HepG2 (cell line): ENCODE measurements at regions not wholly inside any gene's neighbourhood (a gene's known extent, or its start where the extent isn't known, plus 50 kb on each side); places are given as distances from the start of the nearest gene placed in this dataset.
"Not testable (repeated sequence)": the region's sequence is repeated elsewhere in the genome, so short reads cannot be mapped to it uniquely, and the experiment has no call there.

ENCODE experiments used
- ATAC-seq: fragments of 200-7000 bp; cut with Tn5 transposase; 3 replicates; pipeline ENCODE4 v1.9.1; 2020; ENCODE audit warnings: mild to moderate bottlenecking, moderate library complexity
- BruUV-seq: library from RNA; stranded (reverse); fragments of 400-500 nt; replicated peaks from 2 replicates; lab custom pipeline; 2021; lab: Mats Ljungman, UMichigan
- CTCF ChIA-PET: fragments of 300-600 bp; formaldehyde crosslinking; extraction: SDS; loops from one replicate; lab custom pipeline; 2021; ENCODE audit warnings: low total read pairs, inconsistent platforms, low intra/inter-chr PET ratio; lab: Yijun Ruan, JAX
- POLR2A ChIA-PET: fragments of 350-600 bp; sonication (Branson Sonifier 250); formaldehyde crosslinking; loops from one replicate; lab custom pipeline; 2020; ENCODE audit warnings: antibody characterized with exemption, inconsistent platforms; lab: Yijun Ruan, JAX
- DNase-seq: peaks from one replicate; pipeline ENCODE4 v3.0.0-alpha.2; 2015; ENCODE audit warnings: low spot score
- FAIRE-seq: peaks from 3 replicates; lab custom pipeline; 2011; peaks lifted over from hg19 to GRCh38; lab: Jason Lieb, UNC
- H2AFZ ChIP-seq: one replicate; pipeline ENCODE4 v1.6.1; 2011; ENCODE audit warnings: low read length, inconsistent platforms
- H3K27ac ChIP-seq: fragments of 300-600 bp; 3 replicates; pipeline ENCODE4 v1.8.0; 2011; ENCODE audit warnings: mixed run types, mild to moderate bottlenecking, mixed read lengths, low read length, inconsistent platforms; ENCODE audit not compliant: insufficient read depth; ENCODE audit errors: extremely low read length
- H3K27me3 ChIP-seq, 2 experiments: fragments of 200-600 bp in 1 of 2; 2 replicates in 1 of 2; 3 replicates in 1 of 2; pipeline versions ENCODE4 v1.6.0 to v1.8.0; 2011; ENCODE audit warnings: low read length in 2 of 2, mild to moderate bottlenecking in 2 of 2, moderate library complexity in 2 of 2, inconsistent platforms in 1 of 2; ENCODE audit not compliant: insufficient read depth in 2 of 2, control insufficient read depth in 1 of 2
- H3K36me3 ChIP-seq, 2 experiments: fragments of 200-600 bp in 1 of 2; replicated peaks in 1 of 2; 2 replicates in 1 of 2; 3 replicates in 1 of 2; pipeline versions ENCODE4 v1.5.1 to v1.8.0; 2011; ENCODE audit warnings: low read length in 2 of 2, inconsistent platforms in 1 of 2; ENCODE audit not compliant: insufficient read depth in 2 of 2, control insufficient read depth in 1 of 2
- H3K4me1 ChIP-seq: 2 replicates; pipeline ENCODE4 v1.5.1; 2012; ENCODE audit warnings: low read length, inconsistent platforms; ENCODE audit not compliant: insufficient read depth
- H3K4me2 ChIP-seq: 2 replicates; pipeline ENCODE4 v1.6.0; 2011; ENCODE audit warnings: low read depth, low read length, inconsistent platforms
- H3K4me3 ChIP-seq, 3 experiments: fragments of 200-600 bp in 1 of 3; sonication (generic), shearing (Covaris generic) in 1 of 3; replicated peaks in 1 of 3; 2 replicates each; pipeline ENCODE4 v1.5.1; 2011 to 2016; ENCODE audit warnings: low read length in 3 of 3, inconsistent platforms in 2 of 3, low read depth in 2 of 3, mild to moderate bottlenecking in 2 of 3, control low read depth in 1 of 3, mixed read lengths in 1 of 3; ENCODE audit not compliant: insufficient read depth in 1 of 3
- H3K79me2 ChIP-seq: one replicate; pipeline ENCODE4 v1.6.1; 2011; ENCODE audit warnings: low read length, inconsistent platforms; ENCODE audit not compliant: insufficient read depth
- H3K9ac ChIP-seq: 2 replicates; pipeline ENCODE4 v1.6.0; 2011; ENCODE audit warnings: mild to moderate bottlenecking, low read depth, low read length, inconsistent platforms; ENCODE audit not compliant: insufficient read depth
- H3K9me3 ChIP-seq: 2 replicates; pipeline ENCODE4 v1.5.1; 2012; ENCODE audit warnings: mild to moderate bottlenecking, low read length
- H4K20me1 ChIP-seq: 2 replicates; pipeline ENCODE4 v1.6.0; 2011; ENCODE audit warnings: inconsistent platforms, mild to moderate bottlenecking, low read length, moderate library complexity; ENCODE audit not compliant: insufficient read depth
- ARHGAP35 ChIP-seq: sonication (generic); formaldehyde crosslinking; IDR thresholded peaks from 2 replicates; pipeline ENCODE4 v1.9.0; 2022; ENCODE audit warnings: mild to moderate bottlenecking, inconsistent platforms, moderate library complexity, missing genetic modification reagents, borderline replicate concordance
- ATM ChIP-seq: fragments of 450-650 bp; IDR thresholded peaks from 2 replicates; pipeline ENCODE4 v1.7.1; 2017; ENCODE audit warnings: mild to moderate bottlenecking, borderline replicate concordance
- HOXA7 ChIP-seq: sonication (generic); formaldehyde crosslinking; IDR thresholded peaks from 2 replicates; pipeline ENCODE4 v1.8.1; 2022; ENCODE audit warnings: mild to moderate bottlenecking, missing genetic modification reagents, moderate library complexity
- MAFF ChIP-seq: IDR thresholded peaks from 2 replicates; pipeline ENCODE4 v1.6.1; 2011; ENCODE audit warnings: low read depth, low read length, improper control_type of control experiment
- MAFK ChIP-seq, 2 experiments: IDR thresholded peaks in 1 of 2; conservative IDR thresholded peaks in 1 of 2; 2 replicates each; pipeline ENCODE4 v1.6.1; 2011; ENCODE audit warnings: improper control_type of control experiment in 2 of 2, low read length in 2 of 2
- NFYC ChIP-seq: IDR thresholded peaks from 2 replicates; pipeline ENCODE4 v1.6.1; 2016; ENCODE audit warnings: missing genetic modification reagents, missing compliant biosample characterization
- SALL2 ChIP-seq: sonication (generic); formaldehyde crosslinking; IDR thresholded peaks from 2 replicates; pipeline ENCODE4 v1.8.1; 2023; ENCODE audit warnings: mild to moderate bottlenecking, missing genetic modification reagents, inconsistent platforms
- SMARCE1 ChIP-seq: fragments of 450-650 bp; IDR thresholded peaks from 2 replicates; pipeline ENCODE4 v1.6.1; 2017; ENCODE audit warnings: borderline replicate concordance
- ZNF451 ChIP-seq: sonication (generic); formaldehyde crosslinking; IDR thresholded peaks from 2 replicates; pipeline ENCODE4 v1.5.0; 2020; ENCODE audit warnings: mild to moderate bottlenecking, missing genetic modification reagents
- WGBS: methylation state at CpG from one replicate; pipeline ENCODE4 v1.1.6; 2017; ENCODE audit warnings: low lambda C conversion rate; 5-methylcytosine and 5-hydroxymethylcytosine counted together
- in situ Hi-C: cut with HindIII; loops from 2 replicates; pipeline ENCODE4 v1.10.0; 2017; ENCODE audit warnings: low pct_unique_long_range_greater_than_20kb; ENCODE audit not compliant: extremely low pct_ligation_motif_present
- intact Hi-C: fragments of 100-400 bp; cut with micrococcal nuclease; formaldehyde crosslinking; loops from one replicate; pipeline ENCODE4 v1.10.0; 2022; ENCODE audit not compliant: unreplicated experiment

DNA sequence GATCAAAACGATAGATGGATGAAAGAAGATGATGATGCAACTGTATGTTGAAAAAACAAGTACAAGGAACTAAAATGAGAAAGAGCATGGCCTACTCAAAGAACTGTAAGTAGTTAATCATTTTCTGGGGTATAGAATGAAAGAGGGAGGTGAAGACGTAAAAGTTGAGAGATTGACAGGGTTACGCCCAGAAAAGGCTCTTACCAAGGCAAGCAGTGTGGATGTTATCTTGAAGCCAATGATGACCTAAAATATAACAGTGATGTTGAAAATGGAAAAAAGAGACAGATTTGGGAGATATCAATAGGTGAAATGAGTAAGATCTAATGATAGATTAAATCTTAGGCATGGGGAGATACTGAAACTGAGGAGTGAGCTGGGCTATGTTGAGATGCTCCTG is 80.4 kb upstream of the GNAQ start (continued):
- no peak for TF ChIP-seq HOXA7 (CRISPR knock-in tag)
- TF ChIP-seq SALL2 (CRISPR knock-in tag), result no peak
- TF ChIP-seq NFYC (CRISPR knock-in tag), result no peak
- TF ChIP-seq ATM, result no peak
- TF ChIP-seq ZNF451 (CRISPR knock-in tag), result no peak

DNA sequence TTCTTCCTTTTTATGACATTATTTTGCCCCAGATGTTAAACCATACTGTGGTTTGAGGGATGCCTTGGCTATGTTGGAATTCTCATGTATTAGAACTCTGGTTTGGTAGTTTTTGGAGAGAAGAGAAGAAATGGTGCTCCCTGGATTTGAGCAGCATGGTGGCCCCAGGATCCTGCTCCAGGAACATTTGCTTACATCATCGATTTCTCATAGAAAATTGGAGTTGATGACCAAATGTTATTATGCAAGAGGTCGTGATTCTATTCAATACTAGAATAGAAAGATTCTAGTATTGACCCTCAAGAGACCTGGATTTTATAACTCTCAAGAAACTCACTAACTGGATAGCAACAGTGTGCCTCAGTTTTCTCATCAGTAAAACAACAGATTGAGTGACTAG is 77.5 kb upstream of the GNAQ start:
- Histone ChIP-seq H3K9ac (no peak overlapping the region), H3K4me3 (no peak overlapping the region), H3K27ac (no peak overlapping the region), H3K4me2 (no peak overlapping the region), H3K4me1 (no peaks in the 10 kb centered on the region), H3K79me2 (no peaks in the 10 kb centered on the region), H3K36me3 (no peaks in the 10 kb centered on the region)
- POLR2A ChIA-PET, result no interaction called here
- FAIRE-seq, result no peak
- CTCF ChIA-PET, result no interaction called here
- 4% methylated on average over 2 of the region's 2 CpGs for WGBS
- intact Hi-C loops, result no loop called here
- TF ChIP-seq SMARCE1, result no peak
- peak; percentile 53 for TF ChIP-seq MAFF
- no peak for TF ChIP-seq ARHGAP35
- TF ChIP-seq MAFK (conservative IDR thresholded peaks at IDR 0.05 in 1 of 2, IDR thresholded peaks at IDR 0.05 in 1 of 2; ENCODE audit: low read length in 2 of 2), result peak; percentile 19 to 74; a peak in 2 of 4 replicates
- TF ChIP-seq, all 625 proteins: peak for 2
- DNase-seq (no peak), ATAC-seq (no peak)
- peaks cover 0 to 8% of the 10 kb centered on the region in 2 experiments; a peak in 1 of 5 replicates for H3K27me3 ChIP-seq
- no peaks in the 10 kb centered on the region for H3K9me3 ChIP-seq
- no TSS peak for BruUV-seq
- no peaks in the 10 kb centered on the region for H4K20me1 ChIP-seq
- in situ Hi-C loops, result loop anchor here (10.0 to 25.0 kb wide), 2 partner anchors 64 to 647 kb away; no protein-coding TSS in a partner anchor
- no peak overlapping the region for H2AFZ ChIP-seq

DNA sequence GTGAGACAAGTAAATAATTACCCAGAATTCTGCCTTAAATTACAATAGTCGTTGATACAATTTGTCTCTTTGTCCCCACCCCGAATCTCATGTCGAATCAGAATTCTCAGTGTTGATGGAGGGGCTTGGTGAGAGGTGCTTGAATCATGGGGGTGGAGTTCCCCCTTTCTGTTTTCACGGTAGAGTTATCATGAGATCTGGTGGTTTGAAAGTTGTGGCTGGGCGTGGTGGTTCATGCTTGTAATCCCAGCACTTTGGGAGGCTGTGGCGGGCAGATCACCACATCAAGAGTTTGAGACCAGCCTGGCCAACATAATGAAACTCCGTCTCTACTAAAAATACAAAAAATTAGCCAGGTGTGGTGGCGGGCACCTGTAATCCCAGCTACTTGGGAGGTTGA is 75.0 kb upstream of the GNAQ start:
- H3K4me1 ChIP-seq, ATAC-seq, DNase-seq, CTCF ChIA-PET, POLR2A ChIA-PET, intact Hi-C loops, H3K9ac ChIP-seq, H3K36me3 ChIP-seq, H3K9me3 ChIP-seq, H3K79me2 ChIP-seq, H2AFZ ChIP-seq, H4K20me1 ChIP-seq, BruUV-seq, H3K4me3 ChIP-seq, H3K27ac ChIP-seq, H3K4me2 ChIP-seq, FAIRE-seq, H3K27me3 ChIP-seq: not testable (repeated sequence)
- in situ Hi-C loops, result loop anchor here (10.0 to 25.0 kb wide), 2 partner anchors 62 to 644 kb away; no protein-coding TSS in a partner anchor
- WGBS, result 25% methylated on average over 7 of the region's 8 CpGs
